HG03571 (cell line): ENCODE measurements at regions not wholly inside any gene's neighbourhood (a gene's known extent, or its start where the extent isn't known, plus 50 kb on each side); places are given as distances from the start of the nearest gene placed in this dataset.
"Not testable (repeated sequence)": the region's sequence is repeated elsewhere in the genome, so short reads cannot be mapped to it uniquely, and the experiment has no call there.

Experiments
- ATAC-seq: cut with Tn5 transposase; IDR thresholded peaks from one replicate; pipeline ENCODE4 v1.9.1; 2021; ENCODE audit not compliant: unreplicated experiment

DNA sequence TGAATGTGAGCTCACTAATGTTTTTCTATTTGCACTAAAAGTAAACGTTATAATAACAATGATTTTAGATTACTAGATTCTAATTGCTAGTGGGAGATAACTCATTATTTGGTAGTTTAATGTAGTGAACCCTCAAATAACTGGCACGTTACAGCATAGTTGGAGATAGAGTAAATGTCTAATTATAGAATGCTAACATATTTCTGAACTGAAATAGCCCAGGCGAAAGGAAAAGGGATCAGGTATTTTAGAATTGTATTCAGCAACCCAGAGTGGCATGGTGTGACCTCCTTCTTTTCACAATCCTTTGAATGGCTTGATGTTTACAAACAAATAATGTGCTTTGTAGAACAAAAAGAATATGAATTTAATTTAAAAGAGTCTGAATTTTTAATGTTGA lies 1221.2 kb downstream of the CDH8 start:
- no peak for ATAC-seq

- ATAC-seq: no peak
Observed at GRCh38 chr16:60811657-60812056, 1224.6 kb downstream of the CDH8 start.

- no peak for ATAC-seq
Observed at GRCh38 chr16:60811051-60811608, 1225.1 kb downstream of the CDH8 start.

DNA sequence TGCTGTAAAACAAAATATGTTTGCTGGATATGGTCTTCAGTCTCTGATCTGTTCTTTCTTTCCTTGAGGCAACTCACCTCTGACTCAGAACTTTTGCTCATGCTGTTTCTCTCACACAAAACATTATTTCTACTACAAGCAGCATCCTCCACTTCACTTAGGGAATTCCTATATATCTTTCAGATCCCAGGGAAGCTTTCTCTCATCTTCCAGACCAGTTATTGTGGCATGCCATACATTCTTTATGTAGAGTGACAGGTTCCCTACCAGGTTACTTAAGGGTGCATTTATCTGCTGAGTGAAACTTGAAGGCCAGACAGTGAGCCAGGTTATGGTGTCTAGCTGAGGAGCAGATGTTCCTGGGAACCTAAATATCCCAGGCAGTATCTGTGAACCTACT lies 1226.0 kb downstream of the CDH8 start:
- no peak for ATAC-seq

- ATAC-seq: no peak
Observed at GRCh38 chr16:60792437-60792836, 1243.8 kb downstream of the CDH8 start.

- ATAC-seq: no peak
Observed at GRCh38 chr16:60788631-60789030, 1247.6 kb downstream of the CDH8 start.

- no peak for ATAC-seq
Observed at GRCh38 chr16:60776281-60776680, 1260.0 kb downstream of the CDH8 start.

- no peak for ATAC-seq
Observed at GRCh38 chr16:60771138-60771537, 1265.1 kb downstream of the CDH8 start.

GRCh38 chr16:60770384-60770783 lies 1265.9 kb downstream of the CDH8 start:
- ATAC-seq: not testable (repeated sequence)

DNA sequence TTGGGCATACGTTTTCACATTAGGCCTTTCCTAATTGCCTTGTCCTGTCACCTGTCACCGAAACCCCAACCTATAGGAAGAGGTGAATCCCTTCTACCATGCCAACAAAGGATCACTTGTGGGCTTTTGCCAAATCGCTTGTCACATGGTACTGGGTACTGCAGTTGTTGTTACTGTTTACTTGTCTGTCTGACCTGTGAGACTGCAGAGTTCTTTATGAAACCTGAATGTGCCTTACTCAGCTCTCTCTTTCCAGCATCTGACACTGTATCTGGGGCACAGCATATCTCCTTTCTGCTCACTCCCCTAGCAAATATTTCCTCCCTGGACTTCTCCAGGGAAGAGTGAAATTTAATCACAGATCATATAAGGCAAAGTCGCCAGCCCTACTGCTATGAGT lies 1272.4 kb downstream of the CDH8 start:
- no peak for ATAC-seq

DNA sequence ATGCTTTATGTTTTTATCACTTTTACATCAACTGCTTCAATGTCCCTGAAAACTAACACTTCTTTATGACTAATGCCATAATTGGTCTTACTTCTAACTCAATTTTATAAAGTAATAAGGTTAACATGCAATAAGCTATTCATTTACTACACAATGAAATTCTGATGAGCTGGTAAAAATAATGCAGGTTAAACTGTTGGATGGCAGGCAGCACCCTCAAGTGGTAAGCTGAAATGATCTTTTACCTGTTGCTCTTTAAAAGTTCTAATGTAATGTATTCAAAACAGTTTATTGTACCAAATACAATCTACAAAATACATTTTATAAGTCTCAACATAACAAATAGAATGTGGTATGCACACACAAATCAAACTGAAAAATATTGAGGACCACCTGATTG lies 1280.3 kb downstream of the CDH8 start:
- no peak for ATAC-seq

- ATAC-seq: no peak
Observed at GRCh38 chr16:60748366-60748765, 1287.9 kb downstream of the CDH8 start.

GRCh38 chr16:60744198-60744597 lies 1292.0 kb downstream of the CDH8 start:
- ATAC-seq: no peak

DNA sequence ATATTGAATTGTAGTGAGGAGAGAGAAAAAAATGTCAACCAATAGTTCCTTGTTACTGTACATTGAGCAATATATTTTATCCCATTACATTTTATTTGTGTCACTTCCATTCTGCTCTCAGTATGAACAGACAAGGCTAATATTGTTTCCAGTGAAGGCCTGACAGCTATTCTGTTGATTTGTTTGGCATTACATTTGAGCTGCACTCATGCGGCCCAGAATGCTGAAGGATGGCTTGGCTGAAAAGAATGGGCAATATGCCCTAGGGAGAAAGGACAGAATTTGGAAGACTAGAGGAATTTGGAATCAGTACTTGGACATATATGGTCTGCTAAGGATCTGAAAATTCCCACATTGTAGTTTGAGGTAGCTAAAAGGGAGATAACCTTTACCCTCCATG lies 1294.4 kb downstream of the CDH8 start:
- no peak for ATAC-seq

DNA sequence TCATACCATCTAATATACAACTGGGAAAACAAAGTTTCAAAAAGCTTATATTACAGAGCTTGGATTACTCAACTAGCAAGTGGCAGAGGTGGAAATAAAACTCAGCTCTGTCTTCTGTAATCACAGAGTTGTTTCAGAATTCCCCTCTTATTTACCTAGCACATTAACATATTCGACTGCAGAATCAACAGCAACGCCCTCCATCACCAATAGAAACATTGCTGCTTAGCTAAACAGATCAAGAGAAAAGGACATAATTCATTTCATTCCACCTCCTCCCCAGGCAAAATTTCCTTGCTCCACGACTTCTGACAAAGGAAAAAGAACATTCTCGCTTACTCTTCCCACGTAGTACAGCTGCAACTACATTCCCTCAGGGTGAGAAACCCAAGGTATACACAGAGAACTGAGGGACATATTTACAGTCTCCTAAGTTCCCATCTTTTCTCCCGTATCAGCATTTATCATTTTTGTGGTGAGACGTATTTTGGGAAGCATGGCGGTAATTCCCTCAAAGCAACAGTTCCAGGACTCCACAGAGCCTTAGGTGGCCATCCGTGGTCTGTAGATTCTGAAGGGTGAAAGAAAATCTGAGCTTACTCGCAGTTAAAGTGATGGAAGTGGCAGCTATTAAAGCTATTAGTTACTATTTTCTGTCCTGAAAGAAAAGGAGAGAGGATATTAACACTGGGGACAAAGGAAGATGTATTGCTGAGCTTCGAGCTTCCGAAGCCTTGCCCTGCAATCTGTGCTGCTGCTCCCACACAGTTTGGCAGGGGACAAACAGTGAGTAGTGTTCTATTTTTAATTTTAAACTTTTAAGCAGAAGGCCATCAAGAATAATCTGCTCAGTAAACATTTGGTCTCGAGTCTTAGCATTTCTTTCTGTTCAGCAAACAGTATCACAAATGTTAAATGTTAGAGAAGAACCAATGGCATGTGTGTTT lies 1296.2 kb downstream of the CDH8 start:
- no peak for ATAC-seq

- no peak for ATAC-seq
Observed at GRCh38 chr16:60731329-60732050, 1304.7 kb downstream of the CDH8 start.

- ATAC-seq: no peak
Observed at GRCh38 chr16:60729051-60729450, 1307.2 kb downstream of the CDH8 start.

GRCh38 chr16:60727851-60728250 lies 1308.4 kb downstream of the CDH8 start:
- ATAC-seq: no peak

DNA sequence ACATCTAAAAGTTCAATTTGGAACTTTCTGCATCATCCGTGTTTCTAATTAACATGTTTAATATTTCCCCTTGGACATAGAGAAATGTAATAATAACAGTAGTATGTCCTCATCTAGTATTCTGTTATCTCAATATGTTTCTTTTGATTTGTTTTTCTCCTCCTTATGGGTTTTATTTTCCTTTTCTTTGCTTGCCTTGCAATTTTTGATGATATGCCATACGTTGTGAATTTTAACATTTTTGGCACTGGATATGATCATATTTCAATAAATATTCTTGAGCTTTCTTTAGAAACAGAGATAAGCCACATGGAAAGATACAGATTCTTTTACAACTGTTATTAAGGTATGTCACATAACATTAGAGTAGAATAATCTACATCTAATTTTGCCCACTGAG lies 1316.2 kb downstream of the CDH8 start:
- no peak for ATAC-seq

- ATAC-seq: no peak
Observed at GRCh38 chr16:60717808-60718207, 1318.4 kb downstream of the CDH8 start.

DNA sequence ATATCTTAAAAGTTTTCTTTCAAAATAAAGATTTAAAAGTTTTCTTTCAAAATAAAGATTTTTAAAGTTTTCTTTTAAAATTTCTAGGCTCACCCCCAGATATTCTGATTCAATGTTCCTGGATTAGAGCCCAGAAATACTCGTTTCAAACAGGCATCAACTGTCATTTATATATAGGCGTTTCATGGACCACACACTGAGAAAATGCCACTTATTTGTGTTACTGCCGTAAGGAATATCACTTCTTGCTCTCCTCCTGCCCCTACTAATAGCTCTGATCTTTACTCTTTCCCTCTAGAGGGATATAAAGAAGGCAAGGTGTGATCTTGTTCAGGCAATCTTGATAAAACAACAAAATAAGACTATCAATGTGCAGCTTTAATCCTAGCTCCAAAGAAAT lies 1324.1 kb downstream of the CDH8 start:
- ATAC-seq: no peak

GRCh38 chr16:60704726-60705125 lies 1331.5 kb downstream of the CDH8 start:
- no peak for ATAC-seq
